Testis (tissue), 2 donors: ENCODE measurements at regions not wholly inside any gene's neighbourhood (a gene's known extent, or its start where the extent isn't known, plus 50 kb on each side); places are given as distances from the start of the nearest gene placed in this dataset.
A peak's percentile ranks its signal among the peaks of the same experiment; 100 is the strongest.

Experiments used
- DNase-seq: peaks from one replicate; pipeline ENCODE4 v3.0.0-alpha.2; 2019
- H3K27ac ChIP-seq, 2 donors: fragments of 200-600 bp; sonication (generic); one replicate each; pipeline ENCODE4 v1.5.1; 2019
- H3K27me3 ChIP-seq: fragments of 200-600 bp; sonication (generic); one replicate; pipeline ENCODE4 v1.5.1; 2019
- H3K36me3 ChIP-seq: fragments of 200-600 bp; sonication (generic); one replicate; pipeline ENCODE4 v1.5.1; 2017; ENCODE audit warnings: low read depth; ENCODE audit errors: missing control alignments
- H3K4me1 ChIP-seq: fragments of 200-600 bp; sonication (generic); one replicate; pipeline ENCODE4 v1.5.1; 2019
- H3K4me3 ChIP-seq, 2 donors: fragments of 200-600 bp; sonication (generic); one replicate each; pipeline ENCODE4 v1.5.1; 2017 to 2019
- H3K9me3 ChIP-seq: fragments of 200-600 bp; sonication (generic); one replicate; pipeline ENCODE4 v1.5.1; 2017
- POLR2A ChIP-seq: fragments of 450-650 bp; IDR thresholded peaks from one replicate; pipeline ENCODE4 v1.6.1; 2017; ENCODE audit warnings: antibody characterized with exemption, mild to moderate bottlenecking, moderate library complexity
- WGBS, 2 donors: methylation state at CpG; one replicate each; pipeline ENCODE4 v1.1.5; 2018; 5-methylcytosine and 5-hydroxymethylcytosine counted together
- intact Hi-C: fragments of 100-400 bp; cut with DNase I; formaldehyde crosslinking; loops from one replicate; pipeline ENCODE4 v1.15.1; 2023; ENCODE audit warnings: low total_unique reads
- TF ChIP-seq, protein P1 (sequence below), 3 experiments: fragments of 450-650 bp in 2 of 3; fragments of 200-600 bp in 1 of 3; sonication (generic) in 1 of 3; IDR thresholded peaks; one replicate each; pipeline ENCODE4 v1.5.1; 2016 to 2019; ENCODE audit warnings: antibody characterized with exemption in 3 of 3, mild to moderate bottlenecking in 2 of 3, moderate library complexity in 1 of 3

DNA sequence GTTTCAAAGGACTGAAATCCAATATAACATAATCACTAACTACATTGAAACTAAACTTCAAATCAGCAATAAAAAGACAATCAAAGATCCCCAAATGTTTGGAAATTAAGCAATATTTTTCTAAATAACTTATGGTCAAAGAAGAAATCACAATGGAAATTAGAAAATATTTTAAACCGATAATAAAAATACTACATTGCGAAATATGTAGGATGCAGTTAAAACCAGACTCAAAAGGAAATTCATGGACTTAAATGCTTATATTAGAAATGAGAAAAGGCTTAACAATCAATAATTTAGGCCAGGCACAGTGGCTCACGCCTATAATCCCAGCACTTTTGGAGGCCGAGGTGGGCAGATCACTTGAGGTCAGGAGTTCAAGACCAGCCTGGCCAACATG lies 79.0 kb upstream of the HAAO start:
- 89 to 99% methylated on average over 4 of the region's 4 CpGs for WGBS, 2 donors
- no peak for DNase-seq
- Histone ChIP-seq H3K27ac (no peak overlapping the region), H3K9me3 (no peaks in the 10 kb centered on the region), H3K4me1 (peaks cover 31% of the 10 kb centered on the region), H3K4me3 (no peak overlapping the region), H3K36me3 (no peaks in the 10 kb centered on the region), H3K27me3 (no peaks in the 10 kb centered on the region)
- TF ChIP-seq POLR2A: no peak
- intact Hi-C loops: no loop called here

DNA sequence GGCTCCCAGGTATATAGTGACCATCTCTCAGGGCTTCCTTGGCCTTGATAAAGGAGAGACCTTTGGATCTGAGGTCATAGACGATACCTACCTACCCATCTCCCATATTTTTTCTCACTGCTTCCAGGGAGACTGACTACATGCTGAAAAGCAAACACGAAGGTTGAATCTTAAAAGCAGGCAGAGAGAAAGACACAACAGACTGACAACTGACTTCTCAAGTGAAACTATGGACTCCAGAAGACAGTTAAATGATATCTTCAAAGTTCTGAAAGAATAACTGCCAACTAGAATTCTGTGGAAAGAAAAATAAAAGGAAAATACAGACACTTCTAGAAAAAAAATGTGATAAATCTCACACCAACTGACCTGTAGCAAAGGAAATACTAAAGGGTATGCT lies 76.5 kb upstream of the HAAO start:
- DNase-seq: no peak
- H3K9me3 ChIP-seq: no peaks in the 10 kb centered on the region
- TF ChIP-seq POLR2A: no peak
- TF ChIP-seq, protein P1, sequence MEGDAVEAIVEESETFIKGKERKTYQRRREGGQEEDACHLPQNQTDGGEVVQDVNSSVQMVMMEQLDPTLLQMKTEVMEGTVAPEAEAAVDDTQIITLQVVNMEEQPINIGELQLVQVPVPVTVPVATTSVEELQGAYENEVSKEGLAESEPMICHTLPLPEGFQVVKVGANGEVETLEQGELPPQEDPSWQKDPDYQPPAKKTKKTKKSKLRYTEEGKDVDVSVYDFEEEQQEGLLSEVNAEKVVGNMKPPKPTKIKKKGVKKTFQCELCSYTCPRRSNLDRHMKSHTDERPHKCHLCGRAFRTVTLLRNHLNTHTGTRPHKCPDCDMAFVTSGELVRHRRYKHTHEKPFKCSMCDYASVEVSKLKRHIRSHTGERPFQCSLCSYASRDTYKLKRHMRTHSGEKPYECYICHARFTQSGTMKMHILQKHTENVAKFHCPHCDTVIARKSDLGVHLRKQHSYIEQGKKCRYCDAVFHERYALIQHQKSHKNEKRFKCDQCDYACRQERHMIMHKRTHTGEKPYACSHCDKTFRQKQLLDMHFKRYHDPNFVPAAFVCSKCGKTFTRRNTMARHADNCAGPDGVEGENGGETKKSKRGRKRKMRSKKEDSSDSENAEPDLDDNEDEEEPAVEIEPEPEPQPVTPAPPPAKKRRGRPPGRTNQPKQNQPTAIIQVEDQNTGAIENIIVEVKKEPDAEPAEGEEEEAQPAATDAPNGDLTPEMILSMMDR (IDR thresholded peaks at IDR 0.05): no peak
- H3K4me1 ChIP-seq: peaks cover 19% of the 10 kb centered on the region
- H3K27ac ChIP-seq: no peak overlapping the region
- H3K36me3 ChIP-seq: no peaks in the 10 kb centered on the region
- H3K27me3 ChIP-seq: no peaks in the 10 kb centered on the region
- no peak overlapping the region for H3K4me3 ChIP-seq
- intact Hi-C loops: no loop called here
- WGBS, 2 donors: 92 to 97% methylated on average over 2 of the region's 2 CpGs

DNA sequence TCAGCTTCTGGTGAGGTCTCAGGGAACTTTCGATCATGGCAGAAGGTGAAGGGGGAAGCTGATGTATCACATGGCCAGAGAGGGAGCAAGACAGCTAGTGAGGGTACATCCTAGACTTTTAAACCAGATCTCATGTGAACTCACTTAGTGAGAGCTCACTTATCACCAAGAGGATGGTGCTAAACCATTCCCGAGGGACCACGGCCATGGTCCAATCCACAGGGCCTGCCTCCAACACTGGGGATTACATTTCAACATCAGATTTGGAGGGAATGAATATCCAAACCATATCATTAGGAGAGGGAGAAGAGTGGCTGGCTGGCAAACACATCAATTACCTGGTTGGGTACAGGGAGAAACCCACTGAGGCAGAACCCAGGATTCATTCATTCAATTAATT lies 75.7 kb upstream of the HAAO start:
- Histone ChIP-seq H3K36me3 (no peaks in the 10 kb centered on the region), H3K9me3 (no peaks in the 10 kb centered on the region), H3K4me3 (no peak overlapping the region), H3K27ac (no peak overlapping the region), H3K27me3 (no peaks in the 10 kb centered on the region), H3K4me1 (peaks cover 16% of the 10 kb centered on the region)
- DNase-seq: no peak
- 86 to 97% methylated on average over 3 of the region's 3 CpGs for WGBS, 2 donors
- TF ChIP-seq, protein P1 (IDR thresholded peaks at IDR 0.05): no peak
- no peak for TF ChIP-seq POLR2A
- intact Hi-C loops: no loop called here

DNA sequence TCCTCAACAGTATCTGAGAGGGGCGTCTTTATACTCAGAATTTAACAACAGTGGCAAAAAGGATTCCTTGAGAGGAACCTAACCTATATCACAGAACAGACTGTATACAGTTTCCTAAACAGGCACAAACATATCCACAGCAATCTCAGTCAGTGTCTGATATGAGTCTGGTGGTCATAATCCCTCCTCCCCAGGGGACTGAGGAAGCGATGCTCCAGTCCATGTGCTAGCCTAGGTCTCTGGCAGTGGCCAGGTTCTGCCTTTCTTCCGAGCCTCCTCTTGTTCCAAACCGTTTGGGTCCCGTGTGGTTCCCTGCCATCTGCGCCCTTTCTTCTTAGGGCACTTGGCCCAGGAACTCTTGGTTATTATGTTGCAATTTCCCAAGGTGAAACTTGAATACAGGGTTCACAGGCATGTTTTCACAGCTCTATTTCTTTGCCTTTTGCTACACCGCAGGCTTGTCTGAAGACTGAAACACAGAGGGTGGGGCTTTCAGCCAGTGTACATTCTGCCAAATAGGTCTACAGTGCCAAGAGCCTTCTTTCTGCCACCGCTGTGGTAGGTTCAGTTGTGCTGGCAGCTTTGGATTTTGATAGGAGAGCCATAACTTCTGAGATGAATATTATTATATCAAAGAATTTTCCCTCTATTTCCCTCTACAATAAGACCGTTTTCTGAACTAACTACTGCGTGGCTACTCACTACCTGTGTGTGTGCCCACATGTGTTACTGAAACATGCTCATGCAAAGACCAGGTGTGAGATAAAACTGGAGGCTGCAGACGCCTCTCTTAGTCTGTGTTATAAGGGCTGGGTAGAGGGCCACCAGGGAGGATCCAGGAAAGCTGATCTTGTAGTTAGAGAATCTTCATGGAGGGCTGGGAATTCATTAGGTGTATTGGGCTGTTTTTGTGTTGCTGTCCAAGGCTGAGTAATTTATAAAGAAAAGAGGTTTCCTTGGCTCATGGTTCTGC lies 75.0 kb upstream of the HAAO start:
- intact Hi-C loops: no loop called here
- 60 to 71% methylated on average over 11 of the region's 11 CpGs for WGBS, 2 donors
- peak; percentile 37 for DNase-seq

More for the DNA sequence above, 75.0 kb upstream of the HAAO start:
- no peak for TF ChIP-seq POLR2A
- TF ChIP-seq, protein P1 (IDR thresholded peaks at IDR 0.05): no peak
- Histone ChIP-seq H3K9me3 (no peaks in the 10 kb centered on the region), H3K27me3 (no peaks in the 10 kb centered on the region), H3K27ac (peak overlapping the region; percentile 7 to 68), H3K4me3 (no peak overlapping the region), H3K4me1 (peaks cover 16% of the 10 kb centered on the region), H3K36me3 (no peaks in the 10 kb centered on the region)
